ENCODE measurements at regions not wholly inside any gene's neighbourhood (a gene's known extent, or its start where the extent isn't known, plus 50 kb on each side); places are given as distances from the start of the nearest gene placed in this dataset.

DNA sequence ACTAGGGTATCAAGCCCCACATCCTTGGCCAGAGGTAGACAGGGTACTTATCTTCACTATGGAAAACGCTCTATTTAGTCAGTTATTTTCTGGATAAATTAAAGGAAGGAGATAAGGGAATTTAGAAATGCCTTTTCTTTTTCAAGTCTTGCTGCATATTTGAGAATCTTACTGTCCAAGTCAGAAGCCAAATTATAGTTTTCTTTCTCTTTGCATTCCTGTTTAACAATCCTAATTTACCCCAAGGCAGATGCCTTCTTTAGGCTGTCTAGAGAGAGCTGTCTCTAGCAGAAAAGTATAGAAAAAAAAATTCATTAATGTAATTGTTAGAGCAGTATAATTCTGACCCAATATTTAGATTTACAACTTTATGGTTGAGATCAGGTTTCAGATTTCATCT is 64.4 kb upstream of the TBC1D5 start:
- H3K4me3 ChIP-seq (replicated peaks; ENCODE audit: low read depth, low read length), result no peak overlapping the region
- no peak for DNase-seq (ENCODE audit: extremely low read depth, low read depth)
- TF ChIP-seq, protein P1, sequence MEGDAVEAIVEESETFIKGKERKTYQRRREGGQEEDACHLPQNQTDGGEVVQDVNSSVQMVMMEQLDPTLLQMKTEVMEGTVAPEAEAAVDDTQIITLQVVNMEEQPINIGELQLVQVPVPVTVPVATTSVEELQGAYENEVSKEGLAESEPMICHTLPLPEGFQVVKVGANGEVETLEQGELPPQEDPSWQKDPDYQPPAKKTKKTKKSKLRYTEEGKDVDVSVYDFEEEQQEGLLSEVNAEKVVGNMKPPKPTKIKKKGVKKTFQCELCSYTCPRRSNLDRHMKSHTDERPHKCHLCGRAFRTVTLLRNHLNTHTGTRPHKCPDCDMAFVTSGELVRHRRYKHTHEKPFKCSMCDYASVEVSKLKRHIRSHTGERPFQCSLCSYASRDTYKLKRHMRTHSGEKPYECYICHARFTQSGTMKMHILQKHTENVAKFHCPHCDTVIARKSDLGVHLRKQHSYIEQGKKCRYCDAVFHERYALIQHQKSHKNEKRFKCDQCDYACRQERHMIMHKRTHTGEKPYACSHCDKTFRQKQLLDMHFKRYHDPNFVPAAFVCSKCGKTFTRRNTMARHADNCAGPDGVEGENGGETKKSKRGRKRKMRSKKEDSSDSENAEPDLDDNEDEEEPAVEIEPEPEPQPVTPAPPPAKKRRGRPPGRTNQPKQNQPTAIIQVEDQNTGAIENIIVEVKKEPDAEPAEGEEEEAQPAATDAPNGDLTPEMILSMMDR (IDR thresholded peaks at IDR 0.05; ENCODE audit: low read depth, low read length, missing control alignments), result no peak

DNA sequence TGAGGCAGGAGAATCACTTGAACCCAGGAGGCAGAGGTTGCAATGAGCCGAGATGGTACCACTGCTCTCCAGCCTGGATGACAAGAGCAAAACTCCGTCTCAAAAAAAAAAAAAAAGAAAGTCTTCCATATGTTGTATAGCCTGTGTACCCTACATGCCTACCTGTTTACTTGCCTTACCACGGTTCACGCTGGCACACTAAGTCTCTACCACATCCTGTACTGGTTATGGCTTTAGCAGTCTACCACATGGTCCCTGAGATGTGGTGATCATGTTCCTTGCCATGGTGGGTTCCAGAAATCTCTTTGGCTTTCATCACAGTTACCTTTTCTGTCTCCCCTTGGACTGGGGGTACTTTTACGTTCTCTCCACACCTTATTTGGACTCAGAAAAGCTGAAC is 63.8 kb upstream of the TBC1D5 start:
- no peak for DNase-seq (ENCODE audit: extremely low read depth, low read depth)
- H3K4me3 ChIP-seq (replicated peaks; ENCODE audit: low read depth, low read length), result no peak overlapping the region
- TF ChIP-seq, protein P1 (IDR thresholded peaks at IDR 0.05; ENCODE audit: low read depth, low read length, missing control alignments), result no peak

DNA sequence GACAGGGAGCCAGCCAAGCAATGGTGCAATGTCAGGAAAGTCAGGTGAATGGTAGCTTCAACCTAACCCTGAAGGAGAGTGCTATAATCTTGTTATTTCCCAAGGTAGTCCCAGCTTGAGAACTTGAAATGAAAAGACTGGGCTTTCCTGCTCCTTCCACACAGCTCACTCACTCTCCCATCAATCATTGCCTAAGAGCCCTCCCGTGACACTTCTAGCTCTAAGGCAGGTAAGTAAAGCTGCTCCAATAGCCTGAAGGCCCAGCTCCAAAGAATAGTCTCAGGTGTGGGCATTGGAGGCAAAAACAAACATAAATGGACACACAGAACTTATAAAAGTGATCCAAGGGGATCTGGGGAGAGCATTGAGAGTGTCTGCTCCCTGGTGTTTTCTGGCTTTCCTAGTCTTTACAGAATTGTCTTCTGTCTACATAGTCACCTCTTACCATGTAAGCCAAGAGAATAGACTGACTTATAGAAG is 63.1 kb upstream of the TBC1D5 start:
- DNase-seq (ENCODE audit: extremely low read depth, low read depth), result no peak
- TF ChIP-seq, protein P1 (IDR thresholded peaks at IDR 0.05; ENCODE audit: low read depth, low read length, missing control alignments), result no peak
- H3K4me3 ChIP-seq (replicated peaks; ENCODE audit: low read depth, low read length), result no peak overlapping the region

DNA sequence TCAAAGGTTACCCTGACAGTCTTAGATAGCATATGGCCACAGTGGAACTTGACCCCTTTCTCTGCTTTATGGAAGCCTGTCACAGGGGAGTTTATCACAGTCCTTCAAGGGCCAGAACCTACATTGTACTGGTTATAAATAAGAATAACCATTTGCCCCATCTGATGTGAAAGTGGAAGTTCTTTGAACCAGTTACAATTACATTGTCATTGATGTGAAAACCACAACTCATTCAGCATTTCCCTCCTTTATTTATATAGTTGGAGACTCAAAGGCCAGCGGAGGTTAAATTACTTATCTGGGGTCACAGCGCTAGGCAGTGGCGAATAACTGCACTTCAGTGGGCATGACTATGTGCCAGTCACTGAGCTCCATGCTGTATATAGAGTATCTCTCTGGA is 60.5 kb upstream of the TBC1D5 start:
- TF ChIP-seq, protein P1 (IDR thresholded peaks at IDR 0.05; ENCODE audit: low read depth, low read length, missing control alignments), result no peak
- no peak overlapping the region for H3K4me3 ChIP-seq (replicated peaks; ENCODE audit: low read depth, low read length)
- no peak for DNase-seq (ENCODE audit: extremely low read depth, low read depth)

DNA sequence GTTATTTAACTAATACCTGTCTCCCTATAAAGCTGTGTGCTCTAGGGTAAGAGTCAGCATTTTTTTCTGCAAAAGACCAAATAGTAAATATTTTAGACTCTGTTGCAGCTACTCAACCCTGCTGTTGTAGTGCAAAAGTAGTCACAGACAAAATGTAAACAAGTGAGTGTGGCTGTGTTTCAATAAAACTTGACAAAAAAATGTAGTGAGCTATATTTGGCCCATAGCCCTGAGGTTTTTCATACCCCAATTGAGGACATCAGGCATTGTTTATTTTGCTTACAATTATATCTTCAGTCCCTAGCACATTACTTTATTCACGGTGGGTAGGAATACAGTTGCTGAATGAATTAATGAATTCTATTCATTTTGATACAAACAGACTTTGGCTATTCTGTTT is 58.7 kb upstream of the TBC1D5 start:
- TF ChIP-seq, protein P1 (IDR thresholded peaks at IDR 0.05; ENCODE audit: low read depth, low read length, missing control alignments), result no peak

DNA sequence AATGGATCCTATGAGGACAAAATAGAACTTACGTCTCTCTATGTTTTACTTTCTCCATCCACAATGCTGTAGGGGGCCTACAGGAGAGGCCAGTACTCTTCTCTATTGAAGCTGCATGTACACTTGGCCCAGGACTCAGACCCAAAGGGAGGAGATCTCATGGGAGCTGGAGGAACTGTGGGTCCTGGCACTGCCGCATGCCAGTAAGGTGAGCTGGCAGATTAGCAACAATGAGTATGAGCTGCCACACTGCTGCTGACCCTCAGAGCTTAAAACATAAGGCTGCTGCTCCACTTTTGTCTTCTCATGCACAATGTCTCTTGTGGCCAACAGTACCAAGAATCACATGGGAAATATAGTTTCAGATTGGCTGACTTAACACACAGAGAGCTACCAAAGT is 57.8 kb upstream of the TBC1D5 start:
- TF ChIP-seq, protein P1 (IDR thresholded peaks at IDR 0.05; ENCODE audit: low read depth, low read length, missing control alignments), result no peak
- no peak overlapping the region for H3K4me3 ChIP-seq (replicated peaks; ENCODE audit: low read depth, low read length)
- DNase-seq (ENCODE audit: extremely low read depth, low read depth), result no peak

More for the DNA sequence above, 58.7 kb upstream of the TBC1D5 start:
- no peak overlapping the region for H3K4me3 ChIP-seq (replicated peaks; ENCODE audit: low read depth, low read length)
- no peak for DNase-seq (ENCODE audit: extremely low read depth, low read depth)

DNA sequence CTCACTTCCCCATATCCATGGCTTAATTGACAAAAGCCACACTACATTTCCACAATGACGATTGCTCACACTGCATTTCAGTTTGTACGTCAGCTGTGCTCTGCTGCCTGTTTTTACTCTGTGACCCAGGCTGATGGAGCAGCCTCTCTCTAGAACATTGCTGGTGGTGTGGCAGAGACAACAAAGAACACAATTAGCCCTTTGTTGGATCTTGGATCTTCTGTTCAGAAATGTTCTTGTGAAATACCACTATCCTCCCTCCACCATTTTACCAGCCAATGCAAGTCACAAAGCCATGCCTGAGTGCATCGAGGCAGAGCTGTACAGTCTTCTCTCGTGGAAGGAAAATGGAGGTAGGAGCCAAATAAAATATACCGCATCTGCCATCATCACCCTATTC is 56.9 kb upstream of the TBC1D5 start:
- DNase-seq (ENCODE audit: extremely low read depth, low read depth), result no peak
- TF ChIP-seq, protein P1 (IDR thresholded peaks at IDR 0.05; ENCODE audit: low read depth, low read length, missing control alignments), result no peak

More for the DNA sequence above, 56.9 kb upstream of the TBC1D5 start:
- no peak overlapping the region for H3K4me3 ChIP-seq (replicated peaks; ENCODE audit: low read depth, low read length)
